Osteoblast (primary cell): ENCODE measurements at regions not wholly inside any gene's neighbourhood (a gene's known extent, or its start where the extent isn't known, plus 50 kb on each side); places are given as distances from the start of the nearest gene placed in this dataset.

ENCODE experiments used
- DNase-seq: peaks from one replicate; pipeline ENCODE4 v3.0.0; 2011; ENCODE audit warnings: low spot score, mixed read lengths; ENCODE audit not compliant: insufficient read length; ENCODE audit errors: missing footprints
- H2AFZ ChIP-seq: 2 replicates; pipeline ENCODE4 v1.6.0; 2011; ENCODE audit warnings: mild to moderate bottlenecking, low read length
- H3K27ac ChIP-seq: 2 replicates; pipeline ENCODE4 v1.5.1; 2011; ENCODE audit warnings: mild to moderate bottlenecking, low read depth, low read length, moderate library complexity
- H3K27me3 ChIP-seq: 2 replicates; pipeline ENCODE4 v1.6.0; 2012; ENCODE audit warnings: mild to moderate bottlenecking, control low read depth, inconsistent platforms, low read length, moderate library complexity; ENCODE audit not compliant: insufficient read depth
- H3K36me3 ChIP-seq: 2 replicates; pipeline ENCODE4 v1.5.1; 2011; ENCODE audit warnings: mild to moderate bottlenecking, low read length, control low read depth, moderate library complexity; ENCODE audit not compliant: insufficient read depth
- H3K4me1 ChIP-seq: 2 replicates; pipeline ENCODE4 v1.5.1; 2011; ENCODE audit warnings: mild to moderate bottlenecking, low read length, control low read depth, moderate library complexity; ENCODE audit not compliant: insufficient read depth
- H3K4me2 ChIP-seq: 2 replicates; pipeline ENCODE4 v1.6.0; 2011; ENCODE audit warnings: mild to moderate bottlenecking, low read length; ENCODE audit not compliant: insufficient read depth
- H3K4me3 ChIP-seq: fragments of 200-600 bp; sonication (generic); 3 replicates; pipeline ENCODE4 v1.5.1; 2012; ENCODE audit warnings: mild to moderate bottlenecking, low read length, inconsistent platforms; ENCODE audit not compliant: insufficient read depth
- H3K79me2 ChIP-seq: 2 replicates; pipeline ENCODE4 v1.6.0; 2012; ENCODE audit warnings: mild to moderate bottlenecking, low read length, control low read depth, inconsistent platforms; ENCODE audit not compliant: insufficient read depth
- H3K9me3 ChIP-seq: 2 replicates; pipeline ENCODE4 v1.5.1; 2011; ENCODE audit warnings: low read depth, low read length, control low read depth
- H4K20me1 ChIP-seq: 2 replicates; pipeline ENCODE4 v1.6.0; 2012; ENCODE audit warnings: mild to moderate bottlenecking, low read length, control low read depth; ENCODE audit not compliant: insufficient read depth
- CTCF ChIP-seq: IDR thresholded peaks from 2 replicates; pipeline ENCODE4 v1.5.1; 2011; ENCODE audit warnings: mild to moderate bottlenecking, low read depth, low read length, moderate library complexity; ENCODE audit errors: extremely low read depth

- no peak for TF ChIP-seq CTCF
- Histone ChIP-seq H3K4me1 (no peaks in the 10 kb centered on the region), H3K27me3 (no peaks in the 10 kb centered on the region), H3K4me2 (no peak overlapping the region), H3K4me3 (no peak overlapping the region), H3K79me2 (no peaks in the 10 kb centered on the region), H3K27ac (no peak overlapping the region), H3K9me3 (no peaks in the 10 kb centered on the region), H2AFZ (no peak overlapping the region), H3K36me3 (no peaks in the 10 kb centered on the region), H4K20me1 (no peaks in the 10 kb centered on the region)
- DNase-seq: no peak
Observed at GRCh38 chr7:119395024-119395423, 878.0 kb upstream of the KCND2 start.

- Histone ChIP-seq H3K4me3 (no peak overlapping the region), H2AFZ (no peak overlapping the region), H4K20me1 (no peaks in the 10 kb centered on the region), H3K4me2 (no peak overlapping the region), H3K27ac (no peak overlapping the region), H3K9me3 (no peaks in the 10 kb centered on the region), H3K27me3 (no peaks in the 10 kb centered on the region), H3K36me3 (no peaks in the 10 kb centered on the region), H3K4me1 (no peaks in the 10 kb centered on the region), H3K79me2 (no peaks in the 10 kb centered on the region)
- no peak for DNase-seq
- no peak for TF ChIP-seq CTCF
Observed at GRCh38 chr7:119397156-119397555, 875.8 kb upstream of the KCND2 start.

- no peaks in the 10 kb centered on the region for H3K9me3 ChIP-seq
- no peaks in the 10 kb centered on the region for H3K36me3 ChIP-seq
- TF ChIP-seq CTCF: no peak
- no peak overlapping the region for H2AFZ ChIP-seq
- no peaks in the 10 kb centered on the region for H3K79me2 ChIP-seq
- no peak for DNase-seq
- H3K4me1 ChIP-seq: no peaks in the 10 kb centered on the region
- no peak overlapping the region for H3K4me2 ChIP-seq
- no peaks in the 10 kb centered on the region for H4K20me1 ChIP-seq
- H3K4me3 ChIP-seq: no peak overlapping the region
- no peak overlapping the region for H3K27ac ChIP-seq
- no peaks in the 10 kb centered on the region for H3K27me3 ChIP-seq
Observed at GRCh38 chr7:119408596-119408995, 864.4 kb upstream of the KCND2 start.

- no peaks in the 10 kb centered on the region for H3K79me2 ChIP-seq
Observed at GRCh38 chr7:119413314-119413805, 859.6 kb upstream of the KCND2 start.

More at GRCh38 chr7:119413314-119413805, 859.6 kb upstream of the KCND2 start:
- Histone ChIP-seq H3K27ac (no peak overlapping the region), H3K9me3 (peaks cover 2% of the 10 kb centered on the region), H2AFZ (no peak overlapping the region), H3K4me3 (no peak overlapping the region), H3K4me1 (no peaks in the 10 kb centered on the region), H3K4me2 (no peak overlapping the region), H3K36me3 (no peaks in the 10 kb centered on the region), H3K27me3 (no peaks in the 10 kb centered on the region), H4K20me1 (no peaks in the 10 kb centered on the region)
- no peak for TF ChIP-seq CTCF
- DNase-seq: no peak
